MCF 10A (cell line): ENCODE measurements at regions not wholly inside any gene's neighbourhood (a gene's known extent, or its start where the extent isn't known, plus 50 kb on each side); places are given as distances from the start of the nearest gene placed in this dataset.

Experiments
- BruUV-seq: library from RNA; stranded (reverse); fragments of 400-500 nt; replicated peaks from 2 replicates; lab custom pipeline; 2021; lab: Mats Ljungman, UMichigan
- CTCF ChIA-PET: fragments of 300-600 bp; sonication (Branson Sonifier 250); formaldehyde crosslinking; extraction: SDS; loops from one replicate; lab custom pipeline; 2021; ENCODE audit warnings: antibody characterized with exemption, inconsistent platforms; lab: Yijun Ruan, JAX
- POLR2A ChIA-PET: fragments of 300-600, 350-650 bp; sonication (Branson Sonifier 250); formaldehyde crosslinking; extraction: SDS; loops from one replicate; lab custom pipeline; 2020; ENCODE audit warnings: antibody characterized with exemption, inconsistent platforms; lab: Yijun Ruan, JAX
- DNase-seq: peaks from one replicate; pipeline ENCODE4 v3.0.0-alpha.2; 2018; ENCODE audit not compliant: unreplicated experiment
- H3K27ac Mint-ChIP-seq: one replicate; pipeline ENCODE4 v1.8.0; 2022; ENCODE audit warnings: mild to moderate bottlenecking, low read depth, mixed read lengths; ENCODE audit not compliant: unreplicated experiment
- H3K27me3 Mint-ChIP-seq: one replicate; pipeline ENCODE4 v1.8.0; 2022; ENCODE audit warnings: mixed read lengths; ENCODE audit not compliant: insufficient read depth, unreplicated experiment
- H3K36me3 Mint-ChIP-seq: one replicate; pipeline ENCODE4 v1.8.0; 2022; ENCODE audit warnings: mild to moderate bottlenecking, moderate library complexity, mixed read lengths; ENCODE audit not compliant: insufficient read depth, unreplicated experiment
- H3K4me1 Mint-ChIP-seq: one replicate; pipeline ENCODE4 v1.8.0; 2022; ENCODE audit warnings: mixed read lengths; ENCODE audit not compliant: insufficient read depth, unreplicated experiment
- H3K4me3 Mint-ChIP-seq: one replicate; pipeline ENCODE4 v1.8.0; 2022; ENCODE audit warnings: mild to moderate bottlenecking, moderate library complexity, mixed read lengths; ENCODE audit not compliant: unreplicated experiment
- H3K9me3 Mint-ChIP-seq: one replicate; pipeline ENCODE4 v1.8.0; 2022; ENCODE audit warnings: mixed read lengths; ENCODE audit not compliant: unreplicated experiment
- intact Hi-C: fragments of 100-400 bp; cut with micrococcal nuclease; formaldehyde crosslinking; loops from 2 replicates; pipeline ENCODE4 v1.14.1; 2022
- TF ChIP-seq, protein P1 (sequence below): fragments of 200-600 bp; IDR thresholded peaks from one replicate; pipeline ENCODE4 v1.8.0; 2022; ENCODE audit warnings: antibody characterized with exemption, mild to moderate bottlenecking; ENCODE audit not compliant: unreplicated experiment

DNA sequence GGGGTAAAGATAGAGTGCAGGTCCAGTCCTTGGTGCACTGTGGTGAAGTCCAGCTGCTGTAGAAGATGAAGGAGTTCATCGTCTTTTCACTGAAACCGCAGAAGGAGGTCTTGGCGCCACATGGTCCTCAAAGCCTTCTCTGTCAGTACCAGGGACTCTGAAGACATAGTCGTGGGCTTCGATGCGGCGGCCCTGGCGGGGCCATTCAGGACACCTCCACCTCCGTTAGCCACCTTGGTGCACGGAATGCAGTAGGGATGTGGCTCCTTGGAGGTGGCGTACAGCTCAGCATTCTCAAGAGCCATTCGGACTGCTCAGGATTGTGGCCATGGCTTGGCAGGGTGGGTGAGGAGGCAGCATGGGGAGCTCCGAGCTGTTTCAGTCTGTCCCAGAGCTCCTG is 418.8 kb downstream of the SUCLG1 start:
- no TSS peak for BruUV-seq
- Mint-ChIP-seq H3K27me3 (no peaks in the 10 kb centered on the region), H3K36me3 (no peaks in the 10 kb centered on the region), H3K9me3 (no peaks in the 10 kb centered on the region), H3K4me1 (no peaks in the 10 kb centered on the region), H3K4me3 (no peak overlapping the region), H3K27ac (no peak overlapping the region)
- TF ChIP-seq, protein P1, sequence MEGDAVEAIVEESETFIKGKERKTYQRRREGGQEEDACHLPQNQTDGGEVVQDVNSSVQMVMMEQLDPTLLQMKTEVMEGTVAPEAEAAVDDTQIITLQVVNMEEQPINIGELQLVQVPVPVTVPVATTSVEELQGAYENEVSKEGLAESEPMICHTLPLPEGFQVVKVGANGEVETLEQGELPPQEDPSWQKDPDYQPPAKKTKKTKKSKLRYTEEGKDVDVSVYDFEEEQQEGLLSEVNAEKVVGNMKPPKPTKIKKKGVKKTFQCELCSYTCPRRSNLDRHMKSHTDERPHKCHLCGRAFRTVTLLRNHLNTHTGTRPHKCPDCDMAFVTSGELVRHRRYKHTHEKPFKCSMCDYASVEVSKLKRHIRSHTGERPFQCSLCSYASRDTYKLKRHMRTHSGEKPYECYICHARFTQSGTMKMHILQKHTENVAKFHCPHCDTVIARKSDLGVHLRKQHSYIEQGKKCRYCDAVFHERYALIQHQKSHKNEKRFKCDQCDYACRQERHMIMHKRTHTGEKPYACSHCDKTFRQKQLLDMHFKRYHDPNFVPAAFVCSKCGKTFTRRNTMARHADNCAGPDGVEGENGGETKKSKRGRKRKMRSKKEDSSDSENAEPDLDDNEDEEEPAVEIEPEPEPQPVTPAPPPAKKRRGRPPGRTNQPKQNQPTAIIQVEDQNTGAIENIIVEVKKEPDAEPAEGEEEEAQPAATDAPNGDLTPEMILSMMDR: no peak
- no peak for DNase-seq
- CTCF ChIA-PET: interaction anchor here (0.7 to 1.5 kb wide), 2 partner anchors 17 to 62 kb away, joined by 3 to 8 read pairs; no protein-coding TSS in a partner anchor
- POLR2A ChIA-PET: no interaction called here
- intact Hi-C loops: no loop called here

DNA sequence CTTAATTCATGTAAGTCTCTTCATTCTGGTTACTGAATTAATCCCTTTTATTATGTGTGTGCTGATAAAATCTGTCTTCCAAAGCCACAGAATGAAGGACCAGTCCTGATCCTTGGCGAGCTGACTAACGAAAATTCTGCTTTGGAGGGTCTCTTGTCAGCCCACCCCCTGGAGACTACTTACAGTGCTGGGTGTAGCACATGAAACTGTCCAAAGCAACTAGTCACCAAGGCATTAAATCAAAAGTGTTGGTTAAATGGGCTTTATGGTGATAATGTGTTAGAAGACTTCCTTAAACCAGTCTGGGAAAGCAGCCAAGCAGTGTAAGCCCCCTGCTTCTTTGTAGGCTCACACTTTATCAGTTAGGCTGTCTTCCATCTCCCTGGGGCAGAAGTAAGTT is 420.2 kb downstream of the SUCLG1 start:
- DNase-seq: no peak
- ChIA-PET CTCF (interaction anchor here (0.6 to 1.5 kb wide), 4 partner anchors 8 to 1298 kb away, joined by 3 to 8 read pairs (median 4); no protein-coding TSS in a partner anchor), POLR2A (interaction anchor here (1.3 kb wide), 1 partner anchor 9 kb away, joined by 7 read pairs; no protein-coding TSS in a partner anchor)
- no peak overlapping the region for H3K27ac Mint-ChIP-seq
- H3K4me3 Mint-ChIP-seq: no peak overlapping the region
- intact Hi-C loops: no loop called here
- no TSS peak for BruUV-seq
- no peaks in the 10 kb centered on the region for H3K9me3 Mint-ChIP-seq
- H3K36me3 Mint-ChIP-seq: no peaks in the 10 kb centered on the region
- TF ChIP-seq, protein P1: no peak
- peaks cover 3% of the 10 kb centered on the region for H3K4me1 Mint-ChIP-seq
- no peaks in the 10 kb centered on the region for H3K27me3 Mint-ChIP-seq

DNA sequence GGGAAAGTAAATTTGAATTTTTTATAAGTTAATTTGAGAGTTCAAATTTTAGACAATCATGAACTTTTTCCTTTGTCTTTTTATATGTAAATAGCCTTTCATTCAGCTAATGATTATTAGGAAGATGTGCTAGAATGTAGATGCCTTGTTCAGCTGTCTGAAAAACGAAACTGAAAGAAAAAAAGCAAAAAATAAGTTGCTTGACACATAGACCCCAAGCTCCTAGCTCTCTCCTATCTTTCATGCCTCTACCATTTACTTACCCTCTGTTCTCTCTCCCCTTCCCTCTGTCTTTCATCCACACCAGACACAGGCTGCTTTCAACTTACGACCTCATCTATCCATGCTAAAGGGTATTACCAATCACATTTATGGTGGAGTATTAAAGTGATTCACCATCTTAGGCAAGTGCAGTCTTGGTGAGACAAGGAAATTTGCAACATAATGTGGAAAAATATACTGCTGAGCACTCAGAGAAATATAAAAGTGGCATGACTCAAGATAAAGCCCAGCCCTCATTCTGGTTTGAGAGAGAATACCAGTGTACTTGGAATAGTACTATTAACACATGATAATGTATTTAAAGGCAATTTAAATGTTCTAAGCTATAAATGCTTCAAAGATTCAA is 425.6 kb downstream of the SUCLG1 start:
- H3K9me3 Mint-ChIP-seq: no peaks in the 10 kb centered on the region
- DNase-seq: peak; percentile 17
- ChIA-PET CTCF (interaction anchor here (0.6 to 5.2 kb wide), 7 partner anchors 10 to 282 kb away, joined by 3 to 26 read pairs (median 6); no protein-coding TSS in a partner anchor), POLR2A (interaction anchor here (0.6 to 1.5 kb wide), 2 partner anchors 17 to 102 kb away, joined by 3 to 4 read pairs; no protein-coding TSS in a partner anchor)
- H3K27ac Mint-ChIP-seq: no peak overlapping the region
- no TSS peak for BruUV-seq
- H3K4me1 Mint-ChIP-seq: peaks cover 10% of the 10 kb centered on the region
- TF ChIP-seq, protein P1: no peak
- no peaks in the 10 kb centered on the region for H3K36me3 Mint-ChIP-seq
- peak overlapping the region; percentile 52 for H3K4me3 Mint-ChIP-seq
- no peaks in the 10 kb centered on the region for H3K27me3 Mint-ChIP-seq
- intact Hi-C loops: no loop called here

DNA sequence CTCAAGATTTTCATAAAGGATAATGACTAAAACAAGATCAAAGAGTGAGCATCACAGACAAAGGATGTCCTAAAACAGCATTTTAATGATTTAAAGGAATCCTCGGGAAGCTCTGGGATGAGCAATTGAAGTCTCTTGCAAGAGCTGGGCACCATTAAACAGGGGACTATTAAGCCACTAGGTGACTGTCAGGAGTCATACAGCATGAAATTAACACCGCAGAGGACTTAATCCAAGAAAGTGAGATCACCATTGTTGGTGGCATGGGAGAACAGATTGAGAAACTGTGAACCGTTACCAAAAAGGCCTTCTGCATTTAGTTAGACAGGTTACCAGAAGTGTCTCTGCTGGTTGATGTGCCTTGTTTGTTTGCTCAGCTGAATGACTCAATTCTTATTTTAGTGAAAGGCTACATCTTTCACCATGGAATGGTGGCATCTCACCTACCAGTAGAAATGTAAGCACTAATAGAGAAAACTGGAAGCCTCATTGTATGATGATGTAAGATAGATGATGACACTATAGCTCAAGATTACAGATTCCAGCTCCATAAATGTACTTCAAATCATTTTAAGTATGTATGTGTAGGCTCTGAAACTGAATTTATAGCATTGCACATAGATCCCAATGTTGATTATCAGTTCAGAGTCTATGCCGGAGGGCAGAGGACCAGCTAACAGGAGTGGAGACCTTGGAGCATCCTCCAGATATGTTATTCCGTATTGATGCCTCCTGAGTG is 427.6 kb downstream of the SUCLG1 start:
- intact Hi-C loops: no loop called here
- POLR2A ChIA-PET: interaction anchor here (0.7 kb wide), 1 partner anchor 263 kb away, joined by 3 read pairs; no protein-coding TSS in a partner anchor
- Mint-ChIP-seq H3K27ac (no peak overlapping the region), H3K36me3 (no peaks in the 10 kb centered on the region), H3K9me3 (no peaks in the 10 kb centered on the region), H3K4me3 (no peak overlapping the region), H3K27me3 (no peaks in the 10 kb centered on the region), H3K4me1 (peaks cover 10% of the 10 kb centered on the region)
- TF ChIP-seq, protein P1: no peak
- BruUV-seq: no TSS peak
- CTCF ChIA-PET: interaction anchor here (1.2 to 5.2 kb wide), 5 partner anchors 8 to 47 kb away, joined by 3 to 26 read pairs (median 4); no protein-coding TSS in a partner anchor
- DNase-seq: no peak
